HG03469 (cell line): ENCODE measurements at regions not wholly inside any gene's neighbourhood (a gene's known extent, or its start where the extent isn't known, plus 50 kb on each side); places are given as distances from the start of the nearest gene placed in this dataset.

ENCODE experiments used
- ATAC-seq: cut with Tn5 transposase; IDR thresholded peaks from one replicate; pipeline ENCODE4 v1.9.1; 2021; ENCODE audit warnings: mild to moderate bottlenecking, moderate library complexity, moderate number of reproducible peaks; ENCODE audit not compliant: unreplicated experiment

DNA sequence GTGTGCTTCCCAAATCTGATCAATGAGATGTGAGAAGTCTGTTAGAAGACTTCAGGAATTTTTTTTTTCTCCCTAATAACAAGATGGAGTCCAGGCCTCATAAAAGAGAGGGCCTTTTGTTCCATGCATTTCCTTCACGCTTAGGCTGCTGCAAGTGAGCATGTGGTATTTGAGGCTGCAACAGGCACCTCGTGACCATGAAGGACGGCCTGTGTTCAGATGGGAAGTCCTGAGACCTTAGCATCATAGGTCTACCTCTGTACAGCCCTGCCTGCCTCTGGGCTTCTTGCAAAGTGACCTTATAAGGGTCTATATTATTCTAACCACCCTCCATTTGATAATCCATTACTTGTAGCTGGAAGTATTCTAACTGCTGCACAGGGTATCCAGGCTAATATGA is 86.6 kb downstream of the BOD1 start:
- ATAC-seq, result no peak

DNA sequence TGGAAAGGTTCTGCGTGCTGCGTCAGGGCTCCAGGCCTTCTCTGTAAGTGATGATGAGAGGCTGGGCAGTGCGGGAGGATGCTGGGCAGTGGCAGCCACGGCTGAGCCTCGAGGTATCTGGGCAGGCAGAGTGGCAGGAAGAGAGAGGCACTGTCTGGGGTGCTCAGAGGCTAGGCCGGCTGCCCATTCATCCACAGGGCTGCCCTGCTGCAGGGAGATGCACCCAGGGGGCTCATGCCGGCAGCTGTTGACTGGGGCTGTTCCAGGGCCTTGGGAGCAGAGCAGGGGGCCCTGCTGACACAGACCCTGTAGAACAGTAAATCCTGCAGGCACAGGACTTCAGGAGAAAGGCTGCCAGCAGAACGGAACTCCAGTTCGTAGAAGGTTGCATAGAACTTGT is 88.8 kb downstream of the BOD1 start:
- ATAC-seq, result no peak

DNA sequence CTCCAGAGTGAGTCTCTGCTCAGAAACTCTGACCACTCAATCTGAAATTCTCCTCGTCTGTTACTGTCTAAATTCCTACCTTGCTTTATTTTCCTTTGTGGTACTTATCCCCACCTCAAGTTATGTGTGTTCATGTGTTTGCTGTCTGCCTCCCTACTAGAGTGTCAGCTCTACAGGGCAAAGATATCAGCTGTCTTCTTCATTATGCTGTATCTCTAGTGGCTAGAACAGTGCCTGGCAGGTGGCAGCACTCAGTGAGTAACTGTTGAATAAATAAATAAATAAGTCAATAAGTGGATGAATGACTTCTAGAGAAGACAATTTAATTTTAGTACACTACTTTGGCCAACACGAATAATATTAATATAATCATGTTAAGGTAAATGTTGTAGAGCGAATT is 92.3 kb downstream of the BOD1 start:
- ATAC-seq, result no peak

DNA sequence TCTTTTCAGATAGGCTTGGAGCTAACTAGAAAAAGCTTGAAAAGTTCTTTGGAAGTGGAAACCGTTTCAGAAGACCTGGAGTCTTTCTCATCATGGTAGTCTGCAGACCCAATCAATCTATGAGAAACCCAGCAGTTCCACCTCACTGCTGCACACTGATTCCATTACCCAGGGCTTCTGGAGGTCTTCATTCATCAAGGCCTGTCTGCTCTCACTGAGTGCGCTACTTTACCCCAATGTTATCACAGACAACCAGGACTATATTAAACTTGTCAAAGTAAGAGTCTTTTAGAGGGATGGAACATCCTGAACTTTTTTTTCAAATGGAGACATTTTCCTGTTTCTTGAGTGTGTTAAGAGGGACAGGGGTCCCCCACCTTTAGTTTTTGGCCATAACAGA is 93.1 kb downstream of the BOD1 start:
- no peak for ATAC-seq

DNA sequence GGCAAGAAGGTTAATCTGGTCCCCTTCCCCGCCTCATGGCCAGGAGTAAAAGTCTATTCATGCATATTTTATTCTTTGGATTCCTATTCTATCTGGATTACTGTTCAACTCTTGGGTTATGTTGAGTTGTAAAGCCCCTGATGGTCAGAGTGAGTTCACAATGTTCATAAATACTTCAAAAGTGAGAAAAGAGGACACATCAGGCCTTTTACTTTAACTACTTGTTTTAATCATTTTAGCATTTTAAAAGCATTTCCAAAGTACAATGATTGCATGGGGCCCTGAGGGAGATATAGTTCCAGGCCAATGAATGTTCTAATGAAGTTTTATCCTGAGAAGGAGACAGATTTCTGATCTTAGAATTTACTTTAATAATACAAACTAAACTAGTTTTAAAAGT is 93.9 kb downstream of the BOD1 start:
- ATAC-seq, result no peak

DNA sequence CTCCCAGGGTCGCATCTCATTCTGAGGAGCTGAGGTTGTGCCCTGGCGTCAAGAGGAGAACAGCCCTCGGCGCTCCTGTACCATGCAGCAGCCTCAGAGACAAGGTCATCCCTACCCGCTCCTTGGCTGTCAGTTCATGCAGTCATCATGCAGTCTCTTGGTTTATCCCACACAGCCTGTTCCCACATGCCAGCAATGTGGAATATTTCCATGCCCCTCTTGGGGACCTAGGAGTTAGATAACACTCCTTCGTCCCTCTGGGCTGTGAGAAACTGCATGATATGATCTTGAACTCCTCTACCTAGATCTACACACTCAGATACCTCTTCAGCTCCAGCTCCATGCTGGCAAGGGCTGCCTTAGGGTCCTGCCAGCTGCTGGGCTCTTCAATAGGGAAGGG is 97.6 kb downstream of the BOD1 start:
- no peak for ATAC-seq

DNA sequence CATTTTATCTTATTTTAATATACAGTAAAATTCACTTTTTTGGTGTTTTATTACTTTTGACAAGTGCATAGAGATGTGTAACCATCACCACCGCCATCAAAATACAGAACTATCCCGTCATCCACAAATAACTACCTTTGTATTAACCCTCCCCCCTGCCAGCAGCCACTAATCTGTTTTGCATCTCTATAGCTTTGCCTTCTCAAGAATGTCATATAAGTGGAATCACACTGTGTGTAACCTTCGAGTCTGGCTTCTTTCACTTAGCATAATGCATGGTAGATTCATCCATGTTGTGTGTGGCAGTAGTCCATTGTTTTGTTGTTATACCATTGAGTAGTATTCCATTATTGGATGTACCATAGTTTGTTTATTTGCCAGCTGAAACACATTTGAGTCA is 98.8 kb downstream of the BOD1 start:
- no peak for ATAC-seq

DNA sequence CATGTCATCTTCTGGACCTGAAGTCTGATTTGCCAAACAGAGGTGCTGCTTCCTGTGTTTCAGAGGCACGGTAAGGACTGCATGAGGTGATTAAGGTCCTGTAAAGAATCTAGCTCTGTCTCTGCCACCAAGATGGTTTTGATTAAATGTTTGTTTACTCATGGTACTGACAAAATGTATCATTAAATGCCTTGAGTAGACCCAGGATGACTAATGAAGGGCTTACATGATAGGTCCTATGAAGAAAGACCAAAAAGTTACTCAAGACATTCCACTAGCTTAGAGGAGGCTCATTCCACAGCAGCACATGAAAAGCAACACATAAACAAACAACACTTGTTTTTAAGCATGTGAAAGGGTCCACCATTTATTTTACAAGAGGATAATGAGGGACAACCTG is 100.9 kb downstream of the BOD1 start:
- ATAC-seq, result no peak

DNA sequence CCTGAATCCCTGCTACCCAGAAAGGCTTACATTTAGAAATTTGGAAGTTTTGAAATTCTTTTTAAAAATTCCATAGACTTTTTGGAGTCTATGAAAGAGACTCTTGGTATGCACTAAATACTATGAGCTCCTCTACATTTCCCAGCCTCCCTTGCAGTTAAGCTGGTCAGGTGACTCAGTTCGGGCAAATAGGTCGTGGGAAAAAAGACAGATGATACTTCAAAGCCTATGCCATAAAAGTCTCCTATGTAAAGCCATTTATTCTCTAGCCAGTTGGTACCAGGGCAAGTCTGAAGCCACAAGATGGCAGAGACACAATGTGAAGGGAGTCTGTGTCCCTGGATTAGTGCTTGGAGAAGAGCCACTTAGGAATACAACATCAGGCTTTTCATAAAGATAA is 101.8 kb downstream of the BOD1 start:
- ATAC-seq, result no peak

DNA sequence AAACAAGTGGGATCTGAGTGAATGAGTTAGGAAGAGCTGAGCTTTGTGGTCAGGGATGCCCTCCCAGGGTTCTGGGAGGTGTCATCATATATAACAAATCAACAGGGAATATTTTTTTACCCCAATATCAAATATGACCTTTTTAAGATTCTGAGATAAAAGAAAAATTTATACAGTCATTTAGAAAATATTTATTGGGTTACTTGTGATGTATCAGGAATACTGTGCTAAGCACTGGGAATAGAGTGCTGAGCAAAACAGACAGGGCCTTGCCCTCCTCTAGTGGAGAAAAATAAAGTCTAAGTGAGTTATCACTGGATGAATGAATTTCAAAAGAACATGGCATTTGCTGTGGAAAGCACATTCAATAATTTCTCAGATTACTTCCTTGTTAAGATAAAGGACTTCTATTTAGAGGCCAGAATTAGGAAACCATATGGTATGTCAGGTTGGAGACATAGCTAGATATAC is 102.9 kb downstream of the BOD1 start:
- ATAC-seq, result no peak

DNA sequence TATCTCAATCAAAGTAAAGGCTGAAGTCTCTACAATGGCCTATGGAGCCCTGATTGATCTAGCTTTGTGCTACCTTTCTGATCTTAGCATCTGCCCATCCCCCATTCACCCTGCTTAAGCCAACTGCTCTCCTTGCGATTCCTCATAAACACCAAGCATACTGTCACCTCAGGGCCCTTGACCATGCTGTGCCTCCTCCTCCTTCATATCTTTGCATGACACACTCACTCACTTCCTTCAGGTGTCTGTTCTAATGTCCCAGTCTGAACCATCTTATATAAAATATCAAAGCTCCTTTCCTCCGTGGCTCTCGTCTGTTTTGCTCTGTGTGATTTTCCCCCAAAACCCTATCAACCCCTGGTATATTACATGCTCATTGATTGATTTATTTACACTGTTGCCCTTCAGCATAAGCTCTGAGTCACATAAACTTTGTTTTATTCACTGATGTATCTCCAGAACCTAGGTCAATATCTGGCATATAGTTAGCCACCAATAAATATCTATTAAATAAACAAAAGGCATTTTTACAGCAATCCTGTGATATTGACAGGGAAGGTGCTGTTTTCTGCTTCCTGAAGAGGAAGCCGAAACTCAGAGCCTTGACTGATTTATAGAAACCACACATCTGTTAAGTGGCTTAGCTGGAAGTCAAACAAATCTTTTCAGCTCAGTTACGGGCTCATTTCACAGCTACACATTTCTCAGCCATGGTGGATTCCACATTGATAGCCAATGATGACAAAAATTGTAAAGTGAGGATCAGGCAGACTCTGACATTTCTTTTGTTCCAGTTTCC is 103.6 kb downstream of the BOD1 start:
- no peak for ATAC-seq

DNA sequence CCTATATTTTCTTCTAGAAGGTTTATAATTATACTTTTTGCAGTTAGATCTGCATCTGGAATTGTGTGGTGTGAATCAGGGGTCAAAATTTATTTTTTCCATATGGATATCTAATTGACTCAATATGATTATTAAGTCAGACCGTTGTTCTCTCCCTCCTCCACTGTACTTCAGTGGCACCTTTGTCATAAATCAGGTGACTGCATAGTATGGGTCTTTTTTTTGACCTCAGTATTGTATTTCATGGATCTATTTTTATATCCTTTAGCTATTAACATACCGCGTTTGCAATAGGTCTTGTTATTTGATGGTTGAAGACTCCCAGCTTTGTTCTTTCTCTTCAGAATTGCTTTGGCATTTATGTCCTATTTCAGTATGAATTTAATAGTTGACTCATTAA is 107.4 kb downstream of the BOD1 start:
- ATAC-seq, result no peak

DNA sequence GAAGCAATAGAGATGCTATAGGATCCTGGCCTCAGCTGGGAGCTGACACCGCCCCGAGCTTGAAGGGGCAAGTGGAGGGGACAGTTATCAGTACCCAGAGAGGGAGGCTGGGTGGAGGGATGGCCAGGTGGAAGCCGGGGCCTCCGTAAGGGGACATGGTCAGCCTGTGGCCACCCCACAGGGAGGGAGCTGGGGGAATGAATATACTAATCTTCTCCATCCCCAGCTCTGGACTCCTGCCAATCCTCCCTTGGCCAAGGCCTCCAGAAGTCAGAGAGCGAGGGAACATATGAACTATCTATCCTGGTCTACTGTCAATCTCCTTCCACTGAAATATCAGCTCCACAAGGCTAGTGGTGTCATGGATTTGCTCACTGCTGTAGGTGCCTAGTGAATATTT is 109.3 kb downstream of the BOD1 start:
- ATAC-seq, result no peak

DNA sequence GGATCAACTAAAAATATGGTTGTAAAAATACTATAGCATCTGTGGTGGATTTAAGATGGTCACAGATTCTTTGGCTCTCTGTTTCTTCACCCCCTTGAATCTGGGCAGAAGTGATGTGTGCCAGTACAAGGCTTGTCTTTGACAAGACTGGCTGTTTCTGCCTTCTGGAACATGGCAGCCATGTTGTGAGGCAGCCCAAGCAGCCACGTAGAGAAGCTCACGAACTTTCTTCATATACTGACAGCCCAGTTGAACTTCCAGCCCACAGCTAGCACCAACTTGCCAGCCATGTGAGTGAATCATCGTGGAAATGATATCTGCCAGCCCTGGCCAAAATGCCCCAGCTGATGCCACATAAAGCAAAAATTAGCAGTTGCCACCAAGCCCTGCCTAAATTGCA is 110.8 kb downstream of the BOD1 start:
- ATAC-seq, result no peak

DNA sequence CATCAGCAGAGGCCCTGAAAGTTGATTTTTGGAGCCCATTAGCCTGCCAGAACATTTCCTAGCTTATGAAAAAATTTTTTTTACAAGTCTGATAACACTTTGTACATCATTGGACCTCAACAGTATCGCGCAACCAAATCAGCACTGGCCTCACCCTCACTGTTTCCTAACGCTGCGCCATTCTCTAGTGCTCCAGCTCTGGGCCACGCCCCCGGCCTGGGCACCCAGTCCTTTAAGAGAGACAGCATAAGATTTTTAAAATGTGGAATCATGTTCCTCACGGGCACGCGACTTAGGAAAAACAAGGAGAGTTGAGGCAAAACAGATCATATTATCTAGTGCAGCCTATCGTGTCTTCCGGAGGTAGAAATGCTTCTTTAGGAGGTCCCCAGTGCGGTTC is 114.5 kb downstream of the BOD1 start:
- ATAC-seq, result no peak

DNA sequence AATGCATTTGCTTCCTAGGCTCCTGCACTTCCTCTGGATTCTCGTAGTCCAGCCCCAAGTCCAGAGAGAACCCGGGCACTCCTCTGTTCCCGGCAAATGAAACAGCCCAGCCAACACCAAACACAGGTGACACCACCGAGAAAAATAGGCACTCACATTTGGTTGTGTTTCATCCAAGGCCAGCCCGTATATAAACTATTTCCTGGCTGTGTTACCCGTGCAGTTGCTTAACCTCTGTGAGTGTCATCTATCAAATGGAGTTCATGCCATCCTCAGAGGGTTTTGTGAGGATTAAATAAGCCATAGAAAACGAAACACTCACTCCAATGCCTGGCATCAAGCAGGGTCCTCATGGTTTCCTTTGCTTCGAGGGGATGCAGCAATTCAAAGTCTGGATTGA is 115.2 kb downstream of the BOD1 start:
- ATAC-seq, result no peak

DNA sequence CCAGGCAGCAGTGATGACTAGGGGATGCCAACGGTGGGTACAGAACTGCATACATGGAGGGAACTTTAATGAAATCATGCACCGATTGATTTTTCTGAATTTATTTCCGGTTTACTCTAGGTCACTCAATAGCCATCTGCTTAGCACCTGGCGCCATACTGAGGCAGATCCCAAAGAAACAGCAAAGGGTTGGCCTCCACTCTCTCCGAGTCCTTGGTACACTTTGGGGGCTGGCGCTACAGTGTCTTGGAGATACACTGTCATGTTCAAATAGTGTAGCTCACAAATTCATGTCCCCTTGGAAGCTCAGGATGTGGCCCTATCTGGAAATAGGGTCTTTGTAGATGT is 116.3 kb downstream of the BOD1 start:
- ATAC-seq, result no peak

DNA sequence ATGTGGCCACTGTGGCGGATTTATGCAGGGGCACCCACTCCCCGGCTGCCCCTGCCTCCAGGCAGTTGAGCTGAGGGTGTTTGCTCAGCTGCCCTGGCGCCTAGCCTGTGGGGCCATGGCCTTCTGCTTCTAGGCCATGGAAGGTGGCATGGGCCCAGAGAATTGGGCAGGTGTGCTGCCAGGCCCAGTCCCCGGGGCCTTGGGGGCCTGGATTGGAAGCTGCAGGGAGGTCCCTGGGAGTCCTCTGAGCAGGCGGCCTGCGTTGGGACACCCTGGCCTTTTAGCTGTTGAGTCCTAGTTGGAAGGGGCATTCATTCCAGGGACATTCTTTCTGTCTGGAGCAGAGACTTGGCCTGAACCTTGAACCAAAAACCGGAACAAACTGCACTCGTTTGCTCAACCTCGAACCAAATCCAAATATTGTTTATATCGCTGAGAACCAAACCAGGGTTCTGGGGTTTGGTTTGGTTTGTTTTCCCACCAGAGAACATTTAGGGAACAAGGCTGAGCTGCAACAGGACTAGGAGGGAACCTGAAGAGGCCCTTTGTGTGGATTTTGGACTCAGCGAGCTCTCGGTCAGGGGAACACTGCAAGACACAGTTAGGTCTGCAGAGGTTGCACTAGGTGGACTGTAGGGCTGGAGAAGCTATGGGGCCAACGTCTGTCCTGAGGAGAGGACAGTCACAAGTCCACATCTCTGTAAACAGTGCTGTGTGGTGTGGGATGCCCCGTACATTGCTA is 116.8 kb downstream of the BOD1 start:
- ATAC-seq, result no peak

DNA sequence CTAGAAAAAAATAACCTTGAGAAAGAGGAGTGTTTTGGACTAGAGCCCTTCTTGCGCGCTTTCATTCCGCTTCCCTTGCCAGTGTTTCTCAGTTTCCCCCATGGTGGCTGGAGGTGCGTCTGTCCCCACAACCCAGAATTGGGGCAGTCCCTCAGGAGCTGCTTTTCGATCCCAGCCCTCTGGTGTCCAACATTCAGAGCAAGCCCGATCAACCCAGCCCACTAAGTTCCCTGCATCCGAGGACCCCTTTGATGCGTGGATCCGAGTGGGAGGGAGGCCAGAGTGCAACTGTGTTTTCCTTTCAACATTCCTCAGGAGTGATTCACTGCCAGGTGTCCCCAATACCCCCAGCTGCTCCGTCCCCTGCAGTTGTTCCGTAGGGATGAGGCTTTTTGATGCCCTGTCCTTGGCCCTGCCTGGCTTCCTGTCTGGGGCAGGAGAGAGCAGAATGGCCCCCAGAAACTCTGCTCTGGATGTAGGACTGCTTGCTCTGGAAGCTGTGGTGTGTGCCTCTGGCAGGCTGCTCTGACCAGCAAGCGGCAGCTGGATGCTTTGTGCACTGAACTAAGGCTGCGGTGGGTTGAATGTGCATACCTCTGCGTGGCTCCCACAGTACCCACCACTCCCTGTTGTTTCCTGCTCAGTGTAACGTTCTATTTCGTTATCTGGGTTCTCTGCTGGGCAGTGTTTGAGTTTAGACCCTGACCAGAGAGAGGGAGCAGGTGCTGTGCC is 117.5 kb downstream of the BOD1 start:
- no peak for ATAC-seq

DNA sequence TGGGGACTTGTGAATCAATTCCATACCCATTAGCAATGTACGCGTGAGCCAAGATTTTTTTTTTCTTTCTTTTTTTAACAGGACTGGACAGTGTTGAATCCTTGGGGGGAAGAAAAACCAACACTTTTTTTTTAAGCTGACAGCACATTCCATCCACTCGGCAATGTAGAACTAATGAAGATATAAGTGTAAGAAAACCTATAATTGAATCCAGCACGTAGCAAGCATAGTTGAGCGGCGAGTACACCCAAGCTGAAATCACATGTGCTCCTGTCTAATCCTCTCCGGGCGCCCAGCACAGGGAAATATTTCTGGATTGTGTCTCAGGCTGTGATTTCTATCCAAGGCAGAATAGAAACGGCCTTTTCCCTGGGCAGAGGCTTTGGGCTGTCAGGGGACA is 118.2 kb downstream of the BOD1 start:
- ATAC-seq, result no peak

DNA sequence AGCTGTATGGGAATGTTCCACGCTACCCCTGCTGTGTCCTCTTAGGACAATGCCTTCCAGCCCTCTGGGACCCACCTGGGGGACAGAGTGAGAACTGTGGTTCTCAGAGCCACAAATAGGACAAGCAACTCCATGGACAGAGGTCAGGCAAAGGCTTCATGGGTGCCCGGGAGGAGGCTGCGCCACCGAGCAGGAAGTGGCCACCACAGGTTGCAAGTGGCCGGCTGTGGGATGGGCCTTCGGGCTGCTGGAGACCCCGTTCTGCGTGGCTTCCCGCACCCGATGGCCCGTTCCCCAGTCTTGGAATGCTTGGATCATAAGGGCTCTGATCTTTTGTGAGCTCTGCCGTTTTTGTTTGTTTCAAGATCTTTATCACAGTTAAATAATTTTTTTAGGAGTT is 118.8 kb downstream of the BOD1 start:
- ATAC-seq, result no peak

DNA sequence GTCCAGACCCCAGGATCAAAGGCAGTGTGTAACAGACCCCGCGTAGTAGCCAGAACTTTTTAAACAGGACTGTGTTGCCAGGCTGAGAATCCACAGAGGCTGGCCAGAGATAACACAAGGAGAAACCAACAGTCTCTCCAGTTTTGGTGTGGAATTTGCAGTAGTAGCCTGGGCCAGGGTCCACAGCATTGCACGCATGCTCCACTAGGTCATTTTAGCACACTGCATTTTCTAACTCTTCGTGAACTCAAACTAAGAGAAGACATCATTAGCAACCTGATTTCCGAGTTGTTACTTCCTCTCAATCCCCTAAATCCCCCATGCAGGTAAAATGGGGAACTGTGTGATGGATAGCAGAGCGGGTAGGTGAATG is 119.6 kb downstream of the BOD1 start:
- ATAC-seq, result no peak
